ENCODE measurements at regions not wholly inside any gene's neighbourhood (a gene's known extent, or its start where the extent isn't known, plus 50 kb on each side); places are given as distances from the start of the nearest gene placed in this dataset.

DNA sequence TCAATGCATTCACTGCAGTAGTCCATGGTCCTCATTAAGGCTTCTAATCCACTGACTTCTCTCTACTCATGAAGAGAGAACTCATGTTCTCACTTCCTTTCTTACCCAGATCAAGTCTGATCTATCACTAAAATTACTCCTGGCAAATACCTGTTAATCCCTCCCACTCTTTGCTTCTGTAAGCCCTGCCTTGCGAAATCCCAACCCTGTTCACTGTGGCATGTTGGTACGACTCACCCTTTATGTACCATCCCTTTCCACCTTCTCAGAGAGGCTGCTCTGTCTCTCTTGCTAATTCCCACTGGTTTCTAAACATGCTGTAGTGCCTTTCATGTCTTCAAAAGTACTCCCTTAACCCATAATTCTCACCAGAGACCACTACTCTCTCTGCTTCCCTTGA lies 272.2 kb upstream of the ACVR2A start:
- peaks cover 0 to 7% of the 10 kb centered on the region in 2 donors for H3K4me1 ChIP-seq (ENCODE audit: control insufficient read depth in 1 of 2, insufficient read depth in 2 of 2, low read length in 2 of 2)
- H3K27ac ChIP-seq (ENCODE audit: low read length), result no peak overlapping the region

DNA sequence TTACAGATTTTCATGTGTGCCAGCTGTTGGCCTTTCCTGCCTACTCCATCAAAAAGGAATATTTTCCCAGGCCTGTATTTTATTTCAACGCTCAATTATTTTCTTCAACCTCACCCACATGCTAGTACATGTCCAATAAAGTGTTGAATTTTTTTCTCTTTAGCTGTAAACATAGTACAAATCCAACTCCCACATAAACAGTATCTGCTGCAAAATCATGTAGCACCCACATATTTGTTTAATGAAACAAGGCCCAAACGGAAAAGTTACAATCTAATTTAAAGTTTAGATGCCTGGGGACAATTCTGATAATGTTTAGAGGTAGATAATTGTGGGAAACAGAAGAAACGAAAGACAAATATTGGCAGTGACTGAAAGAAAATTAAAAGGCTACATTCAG lies 275.4 kb upstream of the ACVR2A start:
- peaks cover 6 to 10% of the 10 kb centered on the region in 2 donors for H3K9me3 ChIP-seq (ENCODE audit: control insufficient read depth in 1 of 2, low read length in 2 of 2)
- peaks cover 0 to 7% of the 10 kb centered on the region in 2 donors for H3K4me1 ChIP-seq (ENCODE audit: control insufficient read depth in 1 of 2, insufficient read depth in 2 of 2, low read length in 2 of 2)
- H3K4me3 ChIP-seq (ENCODE audit: low read depth in 1 of 2, low read length in 2 of 2), result no peak overlapping the region
- no peaks in the 10 kb centered on the region for H3K36me3 ChIP-seq (ENCODE audit: control insufficient read depth in 1 of 2, insufficient read depth in 2 of 2, low read length in 2 of 2)
- no peaks in the 10 kb centered on the region for H3K27me3 ChIP-seq (ENCODE audit: low read depth, low read length)
- H3K27ac ChIP-seq (ENCODE audit: low read length), result no peak overlapping the region

More for the DNA sequence above, 272.2 kb upstream of the ACVR2A start:
- H3K4me3 ChIP-seq (ENCODE audit: low read depth in 1 of 2, low read length in 2 of 2), result no peak overlapping the region
- no peaks in the 10 kb centered on the region for H3K36me3 ChIP-seq (ENCODE audit: control insufficient read depth in 1 of 2, insufficient read depth in 2 of 2, low read length in 2 of 2)
- no peaks in the 10 kb centered on the region for H3K27me3 ChIP-seq (ENCODE audit: low read depth, low read length)
- peaks cover 6 to 10% of the 10 kb centered on the region in 2 donors for H3K9me3 ChIP-seq (ENCODE audit: control insufficient read depth in 1 of 2, low read length in 2 of 2)

DNA sequence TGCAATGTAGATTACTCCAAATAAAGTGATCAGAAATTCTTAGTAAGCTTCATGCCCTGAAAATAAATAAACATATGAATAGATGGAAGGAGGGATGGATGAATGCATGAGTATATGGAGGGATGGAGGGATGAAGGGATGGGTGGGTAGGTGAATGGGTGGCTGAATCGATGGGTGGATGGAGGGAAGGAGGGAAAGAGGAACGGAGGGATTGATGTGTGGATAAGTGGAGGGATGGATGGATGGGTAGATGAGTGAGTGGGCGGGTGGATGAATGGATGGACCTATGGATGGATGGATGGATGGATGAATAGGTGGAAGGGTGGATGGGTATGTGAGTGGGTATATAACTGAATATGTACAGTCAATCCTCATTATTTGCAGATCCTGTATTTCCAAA lies 276.7 kb upstream of the ACVR2A start:
- Histone ChIP-seq H3K27ac (ENCODE audit: low read length) (no peak overlapping the region), H3K4me3 (ENCODE audit: low read depth in 1 of 2, low read length in 2 of 2) (no peak overlapping the region), H3K36me3 (ENCODE audit: control insufficient read depth in 1 of 2, insufficient read depth in 2 of 2, low read length in 2 of 2) (no peaks in the 10 kb centered on the region), H3K4me1 (ENCODE audit: control insufficient read depth in 1 of 2, insufficient read depth in 2 of 2, low read length in 2 of 2) (peaks cover 0 to 7% of the 10 kb centered on the region in 2 donors), H3K27me3 (ENCODE audit: low read depth, low read length) (no peaks in the 10 kb centered on the region), H3K9me3 (ENCODE audit: control insufficient read depth in 1 of 2, low read length in 2 of 2) (peaks cover 6 to 10% of the 10 kb centered on the region in 2 donors)

- Histone ChIP-seq H3K4me1 (ENCODE audit: control insufficient read depth in 1 of 2, insufficient read depth in 2 of 2, low read length in 2 of 2) (peaks cover 0 to 7% of the 10 kb centered on the region in 2 donors), H3K36me3 (ENCODE audit: control insufficient read depth in 1 of 2, insufficient read depth in 2 of 2, low read length in 2 of 2) (no peaks in the 10 kb centered on the region), H3K27me3 (ENCODE audit: low read depth, low read length) (no peaks in the 10 kb centered on the region), H3K9me3 (ENCODE audit: control insufficient read depth in 1 of 2, low read length in 2 of 2) (peaks cover 6 to 10% of the 10 kb centered on the region in 2 donors), H3K4me3 (ENCODE audit: low read depth in 1 of 2, low read length in 2 of 2) (no peak overlapping the region), H3K27ac (ENCODE audit: low read length) (no peak overlapping the region)
Measured at GRCh38 chr2:147567136-147567535, 277.7 kb upstream of the ACVR2A start.

- Histone ChIP-seq H3K4me1 (ENCODE audit: control insufficient read depth in 1 of 2, insufficient read depth in 2 of 2, low read length in 2 of 2) (peaks cover 0 to 3% of the 10 kb centered on the region in 2 donors), H3K27ac (ENCODE audit: low read length) (no peak overlapping the region), H3K27me3 (ENCODE audit: low read depth, low read length) (no peaks in the 10 kb centered on the region), H3K4me3 (ENCODE audit: low read depth in 1 of 2, low read length in 2 of 2) (no peak overlapping the region), H3K9me3 (ENCODE audit: control insufficient read depth in 1 of 2, low read length in 2 of 2) (no peaks in the 10 kb centered on the region), H3K36me3 (ENCODE audit: control insufficient read depth in 1 of 2, insufficient read depth in 2 of 2, low read length in 2 of 2) (no peaks in the 10 kb centered on the region)
Measured at GRCh38 chr2:147560810-147561535, 283.9 kb upstream of the ACVR2A start.

DNA sequence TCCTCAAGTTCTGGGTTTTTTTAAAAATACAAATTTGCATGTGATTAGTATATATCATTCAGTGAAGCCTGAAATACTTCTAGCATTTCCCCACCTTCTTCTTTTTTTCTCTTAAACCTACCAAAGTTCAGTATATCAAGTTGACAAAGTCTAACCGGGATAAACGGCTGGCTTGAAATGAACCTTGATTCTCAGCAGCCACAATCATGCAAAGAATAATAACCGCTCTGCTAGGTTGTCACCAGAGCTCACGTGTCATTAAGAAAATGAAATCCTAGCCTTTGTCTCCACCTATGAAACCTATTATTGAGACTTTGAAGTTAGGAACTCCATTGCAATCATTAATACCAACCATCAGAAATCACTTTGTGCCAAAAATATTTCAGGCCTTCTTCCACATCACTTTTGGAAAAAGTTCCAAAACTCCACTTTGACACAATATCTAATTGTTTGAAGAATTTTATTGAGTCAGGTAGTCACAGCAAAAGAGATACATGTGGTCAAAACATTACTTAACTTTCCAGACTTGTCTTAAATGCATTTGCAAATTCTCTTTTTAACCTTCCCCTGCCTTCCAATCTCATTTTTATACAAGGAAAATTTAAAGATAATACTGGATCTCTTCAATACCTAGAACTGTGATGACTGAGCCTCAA lies 285.6 kb upstream of the ACVR2A start:
- Histone ChIP-seq H3K27ac (ENCODE audit: low read length) (no peak overlapping the region), H3K4me1 (ENCODE audit: control insufficient read depth in 1 of 2, insufficient read depth in 2 of 2, low read length in 2 of 2) (peaks cover 0 to 3% of the 10 kb centered on the region in 2 donors), H3K27me3 (ENCODE audit: low read depth, low read length) (no peaks in the 10 kb centered on the region), H3K36me3 (ENCODE audit: control insufficient read depth in 1 of 2, insufficient read depth in 2 of 2, low read length in 2 of 2) (no peaks in the 10 kb centered on the region), H3K9me3 (ENCODE audit: control insufficient read depth in 1 of 2, low read length in 2 of 2) (no peaks in the 10 kb centered on the region), H3K4me3 (ENCODE audit: low read depth in 1 of 2, low read length in 2 of 2) (no peak overlapping the region)

DNA sequence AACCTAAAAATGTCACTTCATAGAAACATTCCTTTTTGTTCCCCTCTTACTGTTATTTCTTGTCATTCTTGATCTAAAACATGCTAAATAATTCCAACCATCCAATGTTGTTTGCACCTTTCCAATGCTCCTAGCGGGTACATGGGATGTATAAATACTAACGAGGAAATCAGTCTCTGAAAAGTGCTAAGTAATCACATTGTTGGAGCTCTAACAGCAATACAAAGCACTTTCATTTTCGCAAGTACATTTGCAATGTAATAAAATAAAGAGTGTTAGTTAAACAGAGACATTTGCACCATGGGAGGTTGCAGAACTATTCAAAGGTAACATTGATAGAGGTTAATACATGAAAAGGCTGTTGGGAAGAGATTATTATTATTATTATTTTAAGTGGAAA lies 286.2 kb upstream of the ACVR2A start:
- Histone ChIP-seq H3K4me1 (ENCODE audit: control insufficient read depth in 1 of 2, insufficient read depth in 2 of 2, low read length in 2 of 2) (peaks cover 0 to 3% of the 10 kb centered on the region in 2 donors), H3K36me3 (ENCODE audit: control insufficient read depth in 1 of 2, insufficient read depth in 2 of 2, low read length in 2 of 2) (no peaks in the 10 kb centered on the region), H3K27me3 (ENCODE audit: low read depth, low read length) (no peaks in the 10 kb centered on the region), H3K4me3 (ENCODE audit: low read depth in 1 of 2, low read length in 2 of 2) (no peak overlapping the region), H3K9me3 (ENCODE audit: control insufficient read depth in 1 of 2, low read length in 2 of 2) (no peaks in the 10 kb centered on the region), H3K27ac (ENCODE audit: low read length) (no peak overlapping the region)

DNA sequence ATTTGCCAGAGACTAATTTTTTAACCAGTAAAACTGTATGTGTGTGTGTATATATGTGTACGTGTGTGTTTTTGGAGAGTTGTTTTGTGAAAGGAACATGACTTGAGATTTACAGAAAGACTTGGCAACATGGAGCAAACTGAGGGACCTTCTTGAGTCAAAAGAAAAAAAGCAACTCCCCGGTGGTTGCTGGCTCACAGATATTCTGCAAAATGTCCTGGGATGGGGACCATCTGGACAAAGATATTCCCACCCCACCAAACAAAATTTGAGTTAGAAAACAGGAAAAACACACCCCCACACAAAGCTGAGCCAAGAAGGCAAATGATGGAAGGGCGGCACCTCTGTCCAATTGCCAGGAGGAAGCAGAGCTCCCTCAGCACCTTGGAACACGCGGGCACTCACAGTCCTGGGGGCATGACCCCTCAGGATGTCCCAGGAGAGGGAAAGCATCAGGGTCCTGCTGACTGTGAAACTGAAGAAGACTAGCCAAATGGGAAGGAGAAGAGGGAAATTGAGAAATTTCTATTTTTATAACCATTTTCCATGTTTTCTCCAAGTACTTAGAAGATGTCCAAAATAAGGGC lies 290.2 kb upstream of the ACVR2A start:
- no peaks in the 10 kb centered on the region for H3K27me3 ChIP-seq (ENCODE audit: low read depth, low read length)
- peaks cover 0 to under 1% of the 10 kb centered on the region in 2 donors for H3K4me1 ChIP-seq (ENCODE audit: control insufficient read depth in 1 of 2, insufficient read depth in 2 of 2, low read length in 2 of 2)
- no peaks in the 10 kb centered on the region for H3K9me3 ChIP-seq (ENCODE audit: control insufficient read depth in 1 of 2, low read length in 2 of 2)
- H3K27ac ChIP-seq (ENCODE audit: low read length), result no peak overlapping the region
- H3K4me3 ChIP-seq (ENCODE audit: low read depth in 1 of 2, low read length in 2 of 2), result no peak overlapping the region
- H3K36me3 ChIP-seq (ENCODE audit: control insufficient read depth in 1 of 2, insufficient read depth in 2 of 2, low read length in 2 of 2), result no peaks in the 10 kb centered on the region

- Histone ChIP-seq H3K36me3 (ENCODE audit: control insufficient read depth in 1 of 2, insufficient read depth in 2 of 2, low read length in 2 of 2) (no peaks in the 10 kb centered on the region), H3K4me1 (ENCODE audit: control insufficient read depth in 1 of 2, insufficient read depth in 2 of 2, low read length in 2 of 2) (no peaks in the 10 kb centered on the region), H3K27ac (ENCODE audit: low read length) (no peak overlapping the region), H3K27me3 (ENCODE audit: low read depth, low read length) (no peaks in the 10 kb centered on the region), H3K9me3 (ENCODE audit: control insufficient read depth in 1 of 2, low read length in 2 of 2) (no peaks in the 10 kb centered on the region), H3K4me3 (ENCODE audit: low read depth in 1 of 2, low read length in 2 of 2) (no peak overlapping the region)
Measured at GRCh38 chr2:147553775-147554271, 291.0 kb upstream of the ACVR2A start.

GRCh38 chr2:147550995-147551731 lies 293.7 kb upstream of the ACVR2A start:
- H3K4me1 ChIP-seq (ENCODE audit: control insufficient read depth in 1 of 2, insufficient read depth in 2 of 2, low read length in 2 of 2), result no peaks in the 10 kb centered on the region
- H3K36me3 ChIP-seq (ENCODE audit: control insufficient read depth in 1 of 2, insufficient read depth in 2 of 2, low read length in 2 of 2), result no peaks in the 10 kb centered on the region
- no peak overlapping the region for H3K4me3 ChIP-seq (ENCODE audit: low read depth in 1 of 2, low read length in 2 of 2)
- no peak overlapping the region for H3K27ac ChIP-seq (ENCODE audit: low read length)
- no peaks in the 10 kb centered on the region for H3K27me3 ChIP-seq (ENCODE audit: low read depth, low read length)
- H3K9me3 ChIP-seq (ENCODE audit: control insufficient read depth in 1 of 2, low read length in 2 of 2), result no peaks in the 10 kb centered on the region

GRCh38 chr2:147549054-147549453 lies 295.8 kb upstream of the ACVR2A start:
- H3K4me1 ChIP-seq (ENCODE audit: control insufficient read depth in 1 of 2, insufficient read depth in 2 of 2, low read length in 2 of 2), result no peaks in the 10 kb centered on the region
- H3K27me3 ChIP-seq (ENCODE audit: low read depth, low read length), result no peaks in the 10 kb centered on the region
- H3K36me3 ChIP-seq (ENCODE audit: control insufficient read depth in 1 of 2, insufficient read depth in 2 of 2, low read length in 2 of 2), result no peaks in the 10 kb centered on the region
- H3K9me3 ChIP-seq (ENCODE audit: control insufficient read depth in 1 of 2, low read length in 2 of 2), result peaks cover 0 to 4% of the 10 kb centered on the region in 2 donors
- no peak overlapping the region for H3K4me3 ChIP-seq (ENCODE audit: low read depth in 1 of 2, low read length in 2 of 2)
- no peak overlapping the region for H3K27ac ChIP-seq (ENCODE audit: low read length)

All from muscle layer of duodenum (tissue), 2 donors.